Activated CD8-positive, alpha-beta memory T cell treated with anti-CD3 and anti-CD28 coated beads for 36 hours (primary cell): ENCODE measurements at regions not wholly inside any gene's neighbourhood (a gene's known extent, or its start where the extent isn't known, plus 50 kb on each side); places are given as distances from the start of the nearest gene placed in this dataset.

Experiments used
- CTCF ChIA-PET: fragments of 350-600 bp; sonication (Branson Sonifier 250); formaldehyde crosslinking; loops from one replicate; lab custom pipeline; 2021; ENCODE audit warnings: antibody characterized with exemption; lab: Charles Lee
- POLR2A ChIA-PET: fragments of 350-600 bp; sonication (Branson Sonifier 250); formaldehyde crosslinking; loops from one replicate; lab custom pipeline; 2021; ENCODE audit warnings: antibody characterized with exemption; lab: Charles Lee

GRCh38 chr5:71974165-71974564, 133.1 kb upstream of the MAP1B start:
- ChIA-PET POLR2A (no interaction called here), CTCF (no interaction called here)

- POLR2A ChIA-PET = no interaction called here
- CTCF ChIA-PET = no interaction called here
Measured at GRCh38 chr5:71974622-71975021, 132.7 kb upstream of the MAP1B start.

GRCh38 chr5:71976449-71976848, 130.8 kb upstream of the MAP1B start:
- POLR2A ChIA-PET = no interaction called here

GRCh38 chr5:71977311-71977710, 130.0 kb upstream of the MAP1B start:
- POLR2A ChIA-PET = no interaction called here
- CTCF ChIA-PET = no interaction called here

More at GRCh38 chr5:71976449-71976848, 130.8 kb upstream of the MAP1B start:
- CTCF ChIA-PET = no interaction called here

- ChIA-PET POLR2A (no interaction called here), CTCF (no interaction called here)
Measured at GRCh38 chr5:71978216-71978615, 129.1 kb upstream of the MAP1B start.

- CTCF ChIA-PET = no interaction called here
- POLR2A ChIA-PET = no interaction called here
Measured at GRCh38 chr5:71982717-71983395, 124.4 kb upstream of the MAP1B start.

- ChIA-PET POLR2A (no interaction called here), CTCF (no interaction called here)
Measured at GRCh38 chr5:71986101-71986500, 121.2 kb upstream of the MAP1B start.

- ChIA-PET CTCF (no interaction called here), POLR2A (no interaction called here)
Measured at GRCh38 chr5:71988808-71989207, 118.5 kb upstream of the MAP1B start.

- ChIA-PET CTCF (no interaction called here), POLR2A (no interaction called here)
Measured at GRCh38 chr5:71993600-71993999, 113.7 kb upstream of the MAP1B start.

- POLR2A ChIA-PET = no interaction called here
- CTCF ChIA-PET = no interaction called here
Measured at GRCh38 chr5:71996789-71997188, 110.5 kb upstream of the MAP1B start.

- CTCF ChIA-PET = no interaction called here
- POLR2A ChIA-PET = no interaction called here
Measured at GRCh38 chr5:71998746-71999145, 108.5 kb upstream of the MAP1B start.

- POLR2A ChIA-PET = no interaction called here
Measured at GRCh38 chr5:72000707-72001106, 106.6 kb upstream of the MAP1B start.

GRCh38 chr5:72005671-72006070, 101.6 kb upstream of the MAP1B start:
- POLR2A ChIA-PET = no interaction called here
- CTCF ChIA-PET = interaction anchor here (0.7 kb wide), 2 partner anchors 46 to 58 kb away, joined by 3 to 4 read pairs; no protein-coding TSS in a partner anchor

More at GRCh38 chr5:72000707-72001106, 106.6 kb upstream of the MAP1B start:
- CTCF ChIA-PET = no interaction called here

GRCh38 chr5:72006361-72006760, 100.9 kb upstream of the MAP1B start:
- POLR2A ChIA-PET = no interaction called here
- CTCF ChIA-PET = no interaction called here

GRCh38 chr5:72007336-72008111, 99.8 kb upstream of the MAP1B start:
- CTCF ChIA-PET = no interaction called here
- POLR2A ChIA-PET = no interaction called here

- POLR2A ChIA-PET = no interaction called here
- CTCF ChIA-PET = no interaction called here
Measured at GRCh38 chr5:72009280-72009679, 98.0 kb upstream of the MAP1B start.

- CTCF ChIA-PET = no interaction called here
Measured at GRCh38 chr5:72010430-72010829, 96.8 kb upstream of the MAP1B start.

GRCh38 chr5:72012906-72013305, 94.4 kb upstream of the MAP1B start:
- CTCF ChIA-PET = no interaction called here
- POLR2A ChIA-PET = no interaction called here

More at GRCh38 chr5:72010430-72010829, 96.8 kb upstream of the MAP1B start:
- POLR2A ChIA-PET = no interaction called here

- POLR2A ChIA-PET = no interaction called here
- CTCF ChIA-PET = no interaction called here
Measured at GRCh38 chr5:72013766-72014624, 93.3 kb upstream of the MAP1B start.

- ChIA-PET POLR2A (no interaction called here), CTCF (no interaction called here)
Measured at GRCh38 chr5:72015103-72015548, 92.1 kb upstream of the MAP1B start.
